KG1 (cell line): ENCODE measurements at regions not wholly inside any gene's neighbourhood (a gene's known extent, or its start where the extent isn't known, plus 50 kb on each side); places are given as distances from the start of the nearest gene placed in this dataset.

ENCODE experiments used
- DNase-seq: peaks from one replicate; lab custom pipeline; 2025; lab: John Stamatoyannopoulos, UW

DNA sequence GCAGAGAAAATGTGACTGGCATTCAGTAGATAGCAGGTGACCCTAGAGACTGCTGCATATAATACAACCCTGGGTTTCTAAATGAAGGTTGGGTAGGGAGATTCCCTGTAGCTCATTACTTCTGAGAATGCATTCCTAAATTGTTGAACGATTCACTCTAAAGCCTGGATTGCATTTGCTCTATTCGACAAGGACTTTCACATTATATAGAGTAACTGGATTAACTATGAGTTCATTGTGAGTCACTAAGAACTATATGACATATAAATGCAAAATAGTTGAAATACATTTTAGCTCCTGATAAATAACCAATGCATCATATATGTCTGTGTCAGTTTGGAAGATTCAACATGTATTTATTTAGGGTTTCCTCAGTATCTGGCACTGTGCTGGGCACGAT is 294.7 kb upstream of the CCDC54 start:
- no peak for DNase-seq

DNA sequence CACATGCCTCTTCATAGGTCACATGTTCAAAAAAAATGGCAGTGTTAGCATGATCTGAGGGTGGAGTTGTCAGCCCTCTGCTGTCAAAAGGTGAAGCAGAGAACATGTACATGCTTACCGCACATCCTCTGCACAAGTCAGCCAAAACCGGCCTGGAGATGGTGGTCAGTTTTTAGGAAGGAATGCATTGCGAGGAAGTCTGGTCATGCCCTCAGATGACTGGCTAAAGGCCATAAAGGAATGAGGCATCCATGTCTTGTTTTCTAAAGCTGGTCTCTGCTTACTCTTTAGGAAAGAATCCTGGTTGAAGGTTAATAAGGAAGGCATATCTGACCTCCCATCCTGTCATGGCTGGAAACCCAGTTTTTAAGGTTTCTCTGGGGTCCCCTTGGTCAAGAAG is 292.0 kb upstream of the CCDC54 start:
- DNase-seq = no peak

DNA sequence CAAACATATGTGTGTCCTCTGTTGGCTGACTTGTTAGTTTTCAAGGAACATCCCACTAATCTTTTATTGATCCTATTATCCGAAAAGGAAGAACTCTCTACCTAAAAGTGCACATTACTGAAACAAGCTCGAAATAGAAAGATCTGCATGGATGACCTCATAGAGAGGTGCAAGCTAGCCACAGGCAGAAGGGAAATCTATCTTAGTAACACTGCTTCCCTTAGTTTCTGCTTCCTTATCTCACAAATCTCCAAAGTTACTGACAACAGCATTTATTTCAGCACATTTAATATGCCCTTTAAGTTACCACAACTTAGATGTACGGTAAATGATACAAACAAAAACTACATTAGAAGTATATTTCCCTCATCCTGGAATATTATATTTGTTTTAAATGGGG is 285.1 kb upstream of the CCDC54 start:
- no peak for DNase-seq

DNA sequence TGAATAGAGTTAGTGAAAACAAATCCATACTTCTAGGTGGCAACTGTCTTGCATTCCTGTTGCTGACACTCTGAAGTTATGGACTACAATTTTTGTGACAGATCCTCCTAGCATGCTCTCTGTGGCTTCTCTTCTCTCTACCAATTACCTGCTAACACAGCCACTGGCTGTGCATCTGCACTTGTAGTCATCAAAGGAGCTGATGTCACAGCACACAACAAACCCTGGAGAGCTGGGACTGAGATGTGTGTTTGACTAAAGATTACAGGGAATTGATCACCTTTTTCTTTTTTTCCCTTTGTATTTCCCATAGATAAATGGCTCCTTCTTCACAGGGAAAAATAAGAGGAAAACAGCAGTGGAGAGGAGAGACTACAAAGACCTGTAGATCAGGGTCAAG is 278.4 kb upstream of the CCDC54 start:
- DNase-seq = no peak

DNA sequence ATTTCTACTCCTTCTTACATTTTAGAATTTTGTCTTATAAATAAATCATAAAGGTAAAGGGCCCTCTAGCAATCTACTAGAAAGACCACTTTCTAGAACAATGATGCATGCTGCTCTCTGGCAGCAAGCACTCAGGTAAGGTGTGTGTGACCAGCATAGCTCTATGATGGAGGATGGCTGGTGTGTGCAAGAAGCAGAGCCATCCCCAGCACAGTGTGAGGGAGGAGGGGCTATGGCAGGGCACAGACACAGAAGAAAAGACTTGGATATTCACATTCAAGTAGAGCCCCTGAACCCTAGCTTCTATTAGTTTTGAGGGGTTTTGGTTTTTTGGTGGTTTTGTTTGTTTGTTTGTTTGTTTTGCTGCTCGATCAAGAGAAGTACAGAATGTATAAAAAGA is 277.1 kb upstream of the CCDC54 start:
- DNase-seq = no peak

DNA sequence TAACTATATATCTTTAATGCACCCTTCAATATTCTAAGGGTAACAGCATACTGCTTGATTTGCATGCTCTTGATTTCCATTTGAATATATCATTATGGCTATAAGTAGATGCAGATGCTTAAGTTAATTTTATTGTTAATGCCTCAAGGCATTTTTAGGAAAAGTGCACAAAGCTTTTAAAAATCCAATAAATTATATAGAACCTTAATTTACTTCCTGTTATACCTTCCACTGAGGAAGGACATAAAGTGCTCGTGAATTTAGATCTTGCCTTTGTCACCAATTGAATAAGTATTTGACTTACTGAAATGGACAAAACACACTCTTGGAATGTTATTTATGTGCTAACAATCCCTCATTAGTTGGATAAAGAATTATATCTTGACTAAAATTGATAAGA is 276.7 kb upstream of the CCDC54 start:
- no peak for DNase-seq

DNA sequence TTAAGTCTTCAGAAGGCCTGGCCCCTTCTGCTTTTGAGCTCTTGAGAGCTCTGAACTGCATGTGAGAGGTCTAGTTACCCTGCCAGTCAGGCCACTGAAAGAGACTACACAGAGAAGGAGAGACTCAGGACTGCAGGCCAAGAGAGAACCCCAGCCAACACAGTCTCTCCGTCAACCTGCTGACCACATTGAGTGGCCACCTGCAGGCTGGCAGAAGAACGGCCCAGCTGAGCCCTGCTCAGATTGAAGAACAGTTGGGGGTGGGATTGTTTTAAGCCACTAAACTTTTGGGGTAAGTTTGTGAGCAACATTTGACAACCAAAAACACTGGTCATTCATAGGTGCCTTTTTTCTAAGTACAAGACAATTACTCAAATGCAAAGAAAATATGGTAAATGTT is 273.5 kb upstream of the CCDC54 start:
- DNase-seq = no peak

DNA sequence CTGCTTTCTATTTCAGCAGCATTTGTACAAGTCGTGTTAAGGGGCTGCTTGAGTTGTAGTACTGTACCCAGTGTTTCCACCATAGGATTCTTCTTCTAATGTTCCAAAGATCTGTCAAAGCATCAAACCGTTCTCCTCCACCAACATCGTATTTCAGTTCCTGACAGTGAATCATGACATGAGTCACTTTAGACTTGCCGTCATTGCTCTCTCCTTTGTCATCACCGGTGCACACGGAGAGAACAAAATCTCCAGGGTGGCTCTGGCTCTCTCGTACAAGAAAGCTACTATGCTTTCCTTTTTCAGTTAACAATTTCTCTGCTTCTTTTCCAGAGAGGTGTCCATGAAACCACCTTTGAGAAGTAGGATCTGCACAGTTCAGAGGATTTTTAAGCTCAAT is 270.9 kb upstream of the CCDC54 start:
- no peak for DNase-seq

DNA sequence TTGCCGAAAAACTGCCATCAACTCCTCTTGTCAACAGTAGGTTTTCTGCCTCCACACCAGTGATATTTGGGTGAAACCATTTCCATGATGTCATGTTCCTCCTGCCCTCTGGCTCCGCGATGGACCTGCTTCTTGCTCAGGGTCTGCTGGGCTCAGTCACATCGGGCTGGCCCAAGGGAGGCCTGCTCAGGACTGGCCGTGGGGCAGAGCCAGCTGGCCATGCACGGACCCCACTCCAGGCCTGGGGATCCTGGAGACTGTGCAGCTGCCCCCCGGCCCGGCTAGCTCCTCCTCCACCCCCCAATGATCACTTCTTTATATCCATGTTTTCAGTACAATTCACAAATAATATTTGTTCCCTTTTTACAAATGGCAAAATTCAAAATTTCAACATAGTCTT is 270.3 kb upstream of the CCDC54 start:
- no peak for DNase-seq

DNA sequence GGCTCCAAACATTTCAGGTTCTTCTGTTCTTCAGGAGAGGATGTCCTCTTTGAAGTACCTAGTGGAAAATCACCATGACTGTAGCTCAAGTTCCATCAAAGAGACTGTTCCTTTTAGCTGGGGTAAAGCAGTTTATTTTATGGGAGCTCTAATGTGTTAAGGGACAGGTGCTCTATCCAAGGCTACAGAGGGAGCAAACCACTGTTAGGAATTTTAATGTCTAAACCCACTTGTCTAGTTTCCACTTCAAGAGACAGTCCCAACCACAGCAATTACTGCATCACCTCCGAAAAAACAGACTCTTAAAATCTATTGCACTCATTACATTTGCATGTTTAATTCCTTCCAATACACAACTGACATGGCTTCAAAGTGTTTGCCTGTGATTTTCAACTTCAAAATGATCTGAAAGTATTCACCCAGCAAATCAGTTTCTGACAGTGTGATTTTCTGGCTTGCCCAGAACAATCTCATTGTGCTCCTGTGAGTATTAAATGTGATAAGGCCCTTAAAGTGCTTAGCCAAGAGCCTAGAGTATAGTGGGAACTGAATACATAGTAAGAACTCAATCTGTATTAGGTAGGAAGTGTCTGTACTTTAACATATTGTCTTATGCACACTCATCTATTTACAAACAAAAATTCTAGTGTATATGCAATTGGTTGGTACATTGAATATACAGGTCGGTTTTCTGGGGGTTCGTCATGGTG is 266.5 kb upstream of the CCDC54 start:
- DNase-seq = no peak

DNA sequence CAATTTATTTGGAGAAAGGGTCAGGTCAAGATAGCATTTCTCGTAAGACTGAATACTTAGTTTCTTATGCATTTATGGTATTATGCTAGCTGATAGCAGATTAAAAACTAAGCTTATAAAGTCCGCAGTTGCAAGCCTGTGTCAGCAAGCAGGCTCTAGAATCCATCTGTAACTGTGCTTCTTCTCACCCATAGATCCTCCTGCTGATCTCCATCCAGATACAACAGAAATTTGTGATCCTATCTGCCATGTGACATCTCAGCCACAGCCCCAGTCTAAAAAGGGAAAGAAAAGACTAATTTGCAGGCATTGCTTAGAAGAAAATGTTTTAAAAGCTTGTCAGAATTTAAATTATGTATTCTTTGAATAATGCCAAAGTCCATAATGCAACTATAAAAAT is 265.4 kb upstream of the CCDC54 start:
- DNase-seq = no peak

DNA sequence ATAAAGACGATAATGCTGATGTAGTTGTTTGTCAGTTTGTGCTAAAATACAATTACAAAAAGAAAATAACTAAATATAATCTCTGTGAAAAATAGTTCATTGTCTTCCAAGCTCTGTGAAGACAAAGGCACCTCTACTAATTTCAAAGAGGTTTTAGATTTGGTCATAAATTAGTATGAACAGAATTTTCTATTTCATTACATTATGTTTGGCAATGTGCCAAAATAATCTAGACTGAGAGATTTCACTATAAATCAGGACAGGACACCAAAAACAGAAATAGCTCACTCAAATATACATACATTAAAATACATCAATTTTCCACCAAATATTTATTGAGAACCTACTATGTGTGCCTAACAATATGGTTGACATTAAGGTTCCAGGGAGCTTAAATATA is 264.9 kb upstream of the CCDC54 start:
- DNase-seq = no peak

DNA sequence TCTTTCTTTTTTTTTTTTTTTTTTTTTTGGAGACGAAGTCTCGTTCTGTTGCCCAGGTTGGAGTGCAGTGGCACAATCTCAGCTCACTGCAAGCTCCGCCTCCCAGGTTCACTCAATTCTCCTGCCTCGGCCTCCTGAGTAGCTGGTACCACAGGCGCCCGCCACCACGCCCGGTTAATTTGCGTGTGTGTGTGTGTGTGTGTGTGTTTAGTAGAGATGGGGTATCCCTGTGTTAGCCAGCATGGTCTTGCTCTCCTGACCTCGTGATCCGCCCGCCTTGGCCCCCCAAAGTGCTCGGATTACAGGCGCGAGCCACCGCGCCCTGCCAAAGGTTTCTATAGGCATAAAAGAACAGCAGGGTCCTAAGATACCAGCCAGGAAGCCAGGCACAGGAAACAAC is 261.0 kb upstream of the CCDC54 start:
- no peak for DNase-seq

DNA sequence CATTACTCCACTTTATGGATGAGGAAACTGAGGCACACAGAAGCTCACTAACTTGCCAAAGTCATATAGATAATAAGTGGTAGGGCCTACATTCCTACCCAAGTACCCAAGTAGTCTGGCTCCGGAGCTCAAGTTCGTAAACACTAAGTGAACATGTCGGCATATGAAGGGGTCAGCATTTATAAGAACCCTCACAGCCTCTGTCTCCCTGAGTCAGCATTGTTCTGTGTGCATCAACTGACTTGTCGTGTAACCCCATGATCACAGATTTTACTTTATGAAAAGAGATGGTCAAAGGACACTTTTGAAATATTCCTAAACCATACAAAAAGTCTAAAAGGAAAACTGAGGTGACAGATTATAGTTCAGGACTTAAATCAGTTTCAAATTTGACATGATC is 260.1 kb upstream of the CCDC54 start:
- no peak for DNase-seq

DNA sequence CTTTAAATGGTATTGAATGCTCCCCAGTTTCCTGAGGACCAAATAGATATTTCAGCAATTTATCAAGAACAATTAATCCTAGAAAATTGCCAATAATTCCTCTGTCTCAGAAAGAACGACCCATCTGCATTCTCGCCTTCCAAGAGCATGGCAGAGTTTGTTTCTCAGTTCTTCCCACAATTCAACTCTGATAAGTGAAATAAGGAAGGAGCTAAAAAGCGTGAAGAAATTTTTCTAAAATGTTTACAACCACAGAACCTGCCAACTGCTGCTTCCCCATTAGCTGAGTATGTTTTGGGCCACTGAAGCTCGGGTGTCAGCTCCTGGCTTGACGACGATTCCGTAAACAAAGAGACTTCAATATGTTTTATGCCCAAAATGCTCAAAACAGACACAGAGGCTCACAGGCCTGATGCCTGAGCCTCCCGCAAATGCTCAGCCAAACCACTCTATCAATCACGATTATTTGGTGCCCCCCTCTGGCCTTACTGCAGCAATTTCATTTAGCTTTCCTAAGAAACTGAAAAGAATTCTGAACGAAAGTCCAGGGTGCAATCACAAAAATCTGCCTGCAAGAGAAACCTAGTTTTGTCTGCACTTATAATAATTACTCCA is 259.2 kb upstream of the CCDC54 start:
- peak; percentile 42 for DNase-seq

DNA sequence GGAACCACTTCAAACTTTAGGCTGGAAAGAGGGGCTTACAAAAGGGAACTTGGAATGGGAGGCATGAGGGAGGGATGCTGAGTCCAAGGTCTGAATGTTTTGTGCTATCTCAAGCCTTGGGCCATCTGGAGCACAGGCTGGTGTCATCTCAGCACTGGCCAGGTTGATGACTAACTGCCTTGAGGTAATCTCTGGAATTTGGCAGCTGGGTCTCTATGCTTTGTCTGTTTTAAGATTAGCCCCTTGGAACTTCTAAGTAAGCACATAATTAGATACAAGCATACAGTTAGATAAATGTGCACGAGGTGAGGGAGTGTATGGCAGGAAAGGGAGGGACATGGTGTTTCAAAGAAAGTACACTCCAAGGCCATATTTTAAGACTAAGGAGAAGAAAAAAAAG is 252.4 kb upstream of the CCDC54 start:
- DNase-seq = no peak

DNA sequence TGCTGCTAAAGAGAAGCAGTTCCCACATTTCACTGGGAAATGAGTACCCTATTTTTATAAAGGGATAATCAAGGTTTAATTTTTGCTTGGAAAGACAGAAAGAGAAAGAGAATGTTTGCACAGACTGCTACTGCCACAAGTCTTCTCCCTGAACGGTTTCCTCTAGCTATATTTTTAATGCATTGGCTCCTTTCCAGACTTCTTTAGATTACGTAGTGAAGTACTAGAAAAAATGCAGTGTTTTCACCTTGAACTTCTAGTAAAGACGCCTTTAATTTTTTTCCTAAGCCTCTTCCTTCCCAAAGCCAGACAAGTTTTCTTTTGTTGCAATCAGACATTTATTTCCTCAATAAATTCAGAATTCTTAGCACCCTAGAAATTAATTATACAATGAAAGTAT is 248.3 kb upstream of the CCDC54 start:
- no peak for DNase-seq

DNA sequence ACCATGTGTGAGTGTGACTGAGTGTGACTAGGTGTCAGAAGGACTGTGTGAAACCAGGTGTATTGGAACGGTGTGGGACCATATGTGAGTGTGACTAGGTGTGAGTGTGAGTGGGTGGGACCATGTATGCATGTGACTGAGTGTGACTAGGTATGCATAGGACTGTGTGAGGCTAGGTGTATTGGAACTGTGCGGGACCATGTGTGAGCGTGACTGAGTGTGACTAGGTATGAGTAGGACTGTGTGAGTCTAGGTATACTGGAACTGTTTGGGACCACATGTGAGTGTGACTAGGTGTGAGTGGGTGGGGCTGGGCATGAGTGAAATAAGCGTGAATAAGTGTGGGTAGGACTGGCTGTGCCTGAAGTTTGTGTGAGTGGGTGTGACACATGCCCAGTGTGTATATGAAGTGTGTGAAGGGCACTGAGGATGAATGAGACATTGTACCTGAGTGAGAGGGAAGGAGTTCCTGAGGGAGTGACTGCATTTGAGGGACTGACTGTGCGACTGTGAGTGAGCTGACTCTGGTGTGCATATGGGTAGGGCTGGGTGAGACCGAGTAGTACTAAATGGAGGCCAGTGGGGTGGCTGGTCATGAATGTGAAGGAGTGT is 247.0 kb upstream of the CCDC54 start:
- no peak for DNase-seq

DNA sequence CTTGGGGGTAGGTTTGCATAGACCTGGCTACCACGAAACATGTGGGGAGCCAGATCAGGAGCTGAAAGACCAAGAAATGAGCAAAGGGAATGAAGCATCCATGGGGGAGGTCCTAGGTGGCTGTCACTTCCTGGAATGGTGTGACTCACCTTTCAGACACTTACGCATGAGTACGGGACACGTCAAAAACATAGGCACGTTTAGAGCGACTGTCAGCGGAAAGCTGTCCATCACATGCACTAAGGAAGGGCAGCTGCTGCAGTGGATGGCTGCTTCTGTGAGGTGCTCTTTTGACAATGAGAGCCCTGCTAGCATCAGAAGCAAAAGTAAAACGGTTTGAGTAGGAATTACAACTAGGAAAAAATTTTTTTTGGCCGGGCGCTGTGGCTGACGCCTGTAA is 244.6 kb upstream of the CCDC54 start:
- no peak for DNase-seq

DNA sequence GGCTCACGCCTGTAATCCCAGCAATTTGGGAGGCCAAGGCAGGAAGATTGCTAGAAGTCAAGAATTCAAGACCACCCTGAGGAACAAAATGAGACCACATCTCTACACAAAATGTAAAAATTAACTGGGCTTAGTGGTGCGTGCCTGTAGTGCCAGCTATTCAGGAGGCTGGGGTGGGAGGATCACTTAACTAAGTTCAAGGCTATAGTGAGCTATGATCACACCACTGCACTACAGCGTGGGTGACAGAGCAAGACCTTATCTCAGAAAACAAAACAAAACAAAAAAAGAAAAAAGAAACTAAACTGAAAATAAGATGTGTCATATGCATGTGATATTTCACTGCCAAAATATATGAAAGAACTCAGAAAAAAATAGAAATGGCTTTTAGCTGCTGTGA is 243.3 kb upstream of the CCDC54 start:
- DNase-seq = no peak

DNA sequence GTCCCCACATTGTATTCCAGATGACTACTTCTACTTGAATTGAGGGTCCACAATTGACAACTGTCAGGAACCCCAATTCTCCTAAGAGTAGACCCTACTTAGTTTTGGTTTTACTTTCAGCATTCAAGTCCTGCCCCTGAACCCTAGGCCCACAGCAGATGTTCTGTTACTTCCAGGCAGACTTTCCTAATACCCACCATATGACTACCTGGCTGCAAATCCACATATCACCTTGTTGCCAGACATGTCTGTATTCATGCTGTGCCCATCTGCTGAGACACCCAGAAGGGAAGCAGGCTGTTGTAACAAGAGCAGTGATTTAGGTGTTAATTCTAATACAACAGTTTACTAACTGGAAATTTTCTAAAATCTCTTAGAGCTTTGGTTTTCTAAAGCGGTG is 235.1 kb upstream of the CCDC54 start:
- DNase-seq = no peak

DNA sequence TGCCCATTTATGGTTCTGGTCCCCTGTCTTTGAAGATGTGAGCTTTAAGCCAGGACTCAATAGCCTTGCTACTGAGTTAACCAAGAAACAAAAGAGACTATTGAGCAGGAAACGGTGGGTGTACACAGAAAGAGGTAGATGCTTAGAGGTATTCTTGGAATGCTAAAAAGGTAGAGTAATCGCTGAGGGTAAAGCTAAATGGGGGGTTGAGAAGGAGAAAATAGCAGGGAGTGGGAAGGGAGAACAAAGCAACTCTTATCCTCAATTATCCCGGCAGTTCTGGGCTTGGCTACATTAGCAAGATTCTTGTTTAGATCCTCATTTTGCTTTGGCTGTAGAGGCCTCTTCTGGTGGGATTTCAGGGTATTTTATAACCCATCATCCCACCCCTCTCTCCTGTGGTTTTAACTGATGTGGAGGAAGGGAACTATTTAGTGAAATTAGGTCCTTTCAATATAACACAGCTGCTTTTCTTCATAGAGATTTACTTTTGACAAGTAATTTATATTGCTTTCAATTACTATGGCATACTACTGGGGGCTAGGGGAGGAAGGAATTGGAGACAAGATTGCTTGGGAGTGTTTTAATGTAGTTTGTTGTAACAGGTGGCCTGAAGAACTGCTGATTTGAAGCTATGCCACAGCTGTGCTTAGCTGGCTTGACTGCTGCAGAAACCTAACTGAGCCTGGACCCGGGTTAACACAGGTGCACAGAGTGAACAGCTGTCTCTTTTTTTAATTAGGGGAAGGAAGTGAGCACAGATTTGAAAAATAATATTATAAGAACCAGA is 234.3 kb upstream of the CCDC54 start:
- no peak for DNase-seq

DNA sequence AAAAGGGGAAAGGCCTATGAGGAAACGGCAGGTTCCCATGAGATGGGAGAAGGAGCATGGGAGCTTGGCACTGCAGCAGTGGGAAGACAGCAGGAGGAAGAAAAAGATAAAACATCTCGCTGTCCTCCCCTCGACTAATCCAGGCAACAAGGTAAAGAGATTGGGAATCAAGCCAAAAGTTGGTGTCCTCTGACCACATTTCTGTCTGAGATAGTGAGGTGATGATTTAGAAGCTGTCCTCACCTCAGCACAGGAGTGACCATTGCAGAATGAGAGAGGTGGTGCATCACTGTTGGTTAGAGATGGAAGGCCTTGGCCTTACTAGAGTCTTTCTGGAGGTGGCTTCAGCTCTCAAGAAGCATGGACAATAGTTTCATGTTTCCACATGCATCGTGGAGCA is 226.6 kb upstream of the CCDC54 start:
- DNase-seq = no peak
